ENCODE measurements at regions not wholly inside any gene's neighbourhood (a gene's known extent, or its start where the extent isn't known, plus 50 kb on each side); places are given as distances from the start of the nearest gene placed in this dataset.

DNA sequence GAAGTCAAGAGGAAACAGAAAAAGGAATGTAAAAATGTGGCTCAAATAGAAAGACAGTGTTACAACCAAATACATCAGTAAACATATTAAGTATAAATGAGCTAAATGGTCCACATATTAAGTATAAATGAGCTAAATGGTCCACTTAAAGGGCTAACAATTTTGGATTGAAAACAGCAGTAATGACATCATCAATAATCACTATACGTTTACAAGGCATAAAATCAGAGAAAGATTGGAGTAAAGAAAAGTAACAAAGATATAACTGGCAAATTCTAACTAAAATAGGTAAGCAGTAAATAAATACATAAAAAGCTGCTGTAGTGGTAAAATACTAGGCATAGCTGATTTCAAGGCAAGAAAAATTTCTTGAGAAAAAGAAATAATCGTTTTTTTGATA lies 1298.4 kb upstream of the CELF2 start:
- TF ChIP-seq CTCF (IDR thresholded peaks at IDR 0.05) (no peak), CHD2 (IDR thresholded peaks at IDR 0.05; ENCODE audit: low read length, partially characterized antibody) (no peak), POLR2A (IDR thresholded peaks at IDR 0.05; ENCODE audit: low read length) (no peak), EP300 (IDR thresholded peaks at IDR 0.05) (no peak)
